LNCaP clone FGC (cell line): ENCODE measurements at regions not wholly inside any gene's neighbourhood (a gene's known extent, or its start where the extent isn't known, plus 50 kb on each side); places are given as distances from the start of the nearest gene placed in this dataset.

Experiments
- DNase-seq: peaks from one replicate; pipeline ENCODE4 v3.0.0-alpha.2; 2011; ENCODE audit warnings: low read depth
- H3K4me3 ChIP-seq: 2 replicates; pipeline ENCODE4 v1.5.1; 2011; ENCODE audit warnings: mild to moderate bottlenecking, low read depth, low read length, control low read depth
- TF ChIP-seq, protein P1 (sequence below): IDR thresholded peaks from 2 replicates; pipeline ENCODE4 v1.5.1; 2012; ENCODE audit warnings: mild to moderate bottlenecking; ENCODE audit not compliant: control insufficient read depth, insufficient read depth; ENCODE audit errors: extremely low read depth

DNA sequence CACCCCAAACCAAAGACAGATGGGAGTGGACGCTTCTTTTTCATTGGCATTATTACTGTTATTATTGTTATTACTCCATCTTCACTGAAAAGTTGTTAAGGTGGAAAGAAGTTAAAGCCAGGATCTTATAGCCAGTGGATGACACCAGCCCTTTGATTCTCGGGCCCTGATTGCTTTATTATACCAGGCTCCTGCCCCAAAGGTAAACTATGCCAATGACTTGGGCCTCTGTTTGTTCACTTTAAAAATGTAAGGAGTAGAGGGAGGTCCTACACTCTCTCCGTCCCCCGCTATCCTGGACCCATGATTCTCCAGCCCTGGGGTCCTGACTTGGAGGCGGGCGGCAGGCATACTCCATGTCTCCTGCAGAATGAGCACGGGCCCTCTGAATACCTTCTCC is 106.8 kb downstream of the TOMM20 start:
- TF ChIP-seq, protein P1, sequence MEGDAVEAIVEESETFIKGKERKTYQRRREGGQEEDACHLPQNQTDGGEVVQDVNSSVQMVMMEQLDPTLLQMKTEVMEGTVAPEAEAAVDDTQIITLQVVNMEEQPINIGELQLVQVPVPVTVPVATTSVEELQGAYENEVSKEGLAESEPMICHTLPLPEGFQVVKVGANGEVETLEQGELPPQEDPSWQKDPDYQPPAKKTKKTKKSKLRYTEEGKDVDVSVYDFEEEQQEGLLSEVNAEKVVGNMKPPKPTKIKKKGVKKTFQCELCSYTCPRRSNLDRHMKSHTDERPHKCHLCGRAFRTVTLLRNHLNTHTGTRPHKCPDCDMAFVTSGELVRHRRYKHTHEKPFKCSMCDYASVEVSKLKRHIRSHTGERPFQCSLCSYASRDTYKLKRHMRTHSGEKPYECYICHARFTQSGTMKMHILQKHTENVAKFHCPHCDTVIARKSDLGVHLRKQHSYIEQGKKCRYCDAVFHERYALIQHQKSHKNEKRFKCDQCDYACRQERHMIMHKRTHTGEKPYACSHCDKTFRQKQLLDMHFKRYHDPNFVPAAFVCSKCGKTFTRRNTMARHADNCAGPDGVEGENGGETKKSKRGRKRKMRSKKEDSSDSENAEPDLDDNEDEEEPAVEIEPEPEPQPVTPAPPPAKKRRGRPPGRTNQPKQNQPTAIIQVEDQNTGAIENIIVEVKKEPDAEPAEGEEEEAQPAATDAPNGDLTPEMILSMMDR, result no peak
- H3K4me3 ChIP-seq, result no peak overlapping the region
- no peak for DNase-seq

DNA sequence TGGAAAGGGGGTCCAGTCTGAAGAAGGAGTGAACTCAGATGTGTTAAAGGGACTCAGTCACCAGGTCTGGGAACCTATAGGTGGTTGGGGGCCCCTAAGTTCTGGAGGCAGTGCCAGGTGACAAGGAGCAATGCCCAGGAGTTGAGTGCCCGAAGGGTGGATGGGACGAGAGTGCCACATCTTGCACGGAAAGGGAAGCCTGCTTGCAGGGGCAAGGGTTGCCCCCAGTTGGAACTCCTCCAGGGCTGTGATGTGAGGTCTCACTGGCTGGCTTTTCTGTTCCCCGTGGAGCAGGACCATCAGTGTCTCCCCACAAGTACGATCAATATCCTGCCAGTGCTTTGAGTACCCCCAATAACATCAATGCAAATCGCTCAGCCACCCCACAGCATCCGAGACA is 107.3 kb downstream of the TOMM20 start:
- H3K4me3 ChIP-seq, result no peak overlapping the region
- DNase-seq, result no peak
- TF ChIP-seq, protein P1, result no peak

DNA sequence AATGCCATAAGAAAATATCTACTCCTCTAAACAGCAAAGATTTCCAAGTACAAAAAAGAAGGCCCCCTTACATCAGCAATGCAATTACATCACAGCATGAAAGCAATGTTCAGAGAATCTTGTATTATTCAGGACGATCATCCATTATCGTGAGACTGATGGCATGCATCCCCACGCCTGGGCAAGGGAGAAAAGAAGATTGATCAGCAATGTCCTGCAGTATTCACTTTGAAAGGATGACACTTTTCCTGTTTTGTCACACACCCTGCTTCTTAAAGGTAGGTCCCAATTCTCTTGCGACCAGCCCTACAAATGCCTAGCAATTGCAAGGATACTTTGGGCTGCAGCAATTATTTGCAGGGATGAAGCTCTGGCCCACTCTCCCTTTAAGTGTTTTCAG is 108.7 kb downstream of the TOMM20 start:
- TF ChIP-seq, protein P1, result no peak

DNA sequence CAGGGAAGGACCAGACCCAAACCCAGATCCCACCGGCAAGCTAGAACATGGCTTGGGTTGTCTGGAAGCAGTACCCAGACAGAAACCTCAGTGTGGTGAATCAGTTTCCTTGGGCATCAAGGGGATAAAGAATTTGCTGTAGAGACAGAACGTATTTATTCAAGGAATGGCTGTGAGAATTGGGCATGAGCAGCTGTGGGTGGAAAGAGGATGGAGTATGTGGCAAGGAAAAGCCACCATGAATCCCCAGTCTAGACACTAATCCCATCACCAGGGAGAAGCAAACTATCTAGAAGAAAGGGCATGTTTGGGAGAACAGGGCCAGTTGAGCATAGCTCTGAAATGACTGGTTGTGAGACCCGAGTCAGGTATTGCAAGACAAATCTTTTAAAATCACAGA is 109.2 kb downstream of the TOMM20 start:
- DNase-seq, result no peak
- no peak overlapping the region for H3K4me3 ChIP-seq
- TF ChIP-seq, protein P1, result no peak

More for the DNA sequence above, 108.7 kb downstream of the TOMM20 start:
- H3K4me3 ChIP-seq, result no peak overlapping the region
- no peak for DNase-seq

DNA sequence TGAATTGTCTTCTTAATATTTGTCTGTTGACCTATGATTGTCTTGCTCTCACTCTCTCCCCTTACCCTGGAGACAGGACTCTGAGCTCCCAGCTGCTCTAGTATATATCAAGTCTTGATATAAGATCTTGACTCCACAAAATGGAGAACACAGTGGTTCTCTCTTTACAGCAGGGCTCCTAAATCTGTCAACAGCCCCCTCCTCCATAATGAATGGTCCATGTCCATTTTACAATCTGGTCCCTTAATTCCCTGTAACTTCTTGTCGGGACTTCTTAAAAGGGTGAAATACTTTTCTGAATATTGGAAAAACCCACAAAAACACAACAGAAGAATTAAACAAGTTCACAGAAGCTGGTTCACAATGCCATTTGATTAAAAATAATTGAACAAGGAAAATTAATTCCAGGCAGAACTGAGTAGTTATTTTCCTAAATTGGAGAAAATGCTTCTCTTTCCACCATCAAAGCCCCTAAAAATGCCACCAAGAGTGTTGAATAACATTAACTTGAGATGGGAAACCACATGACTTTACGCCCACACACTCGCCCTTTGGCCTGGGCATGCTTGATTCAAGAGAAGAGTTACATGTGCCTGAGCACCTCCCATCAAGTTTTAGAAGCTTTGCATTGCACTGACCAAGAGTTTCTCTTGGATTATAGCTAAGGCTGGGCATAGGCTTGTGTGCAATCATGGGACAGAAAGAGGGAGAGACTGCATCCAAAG is 109.8 kb downstream of the TOMM20 start:
- TF ChIP-seq, protein P1, result no peak

DNA sequence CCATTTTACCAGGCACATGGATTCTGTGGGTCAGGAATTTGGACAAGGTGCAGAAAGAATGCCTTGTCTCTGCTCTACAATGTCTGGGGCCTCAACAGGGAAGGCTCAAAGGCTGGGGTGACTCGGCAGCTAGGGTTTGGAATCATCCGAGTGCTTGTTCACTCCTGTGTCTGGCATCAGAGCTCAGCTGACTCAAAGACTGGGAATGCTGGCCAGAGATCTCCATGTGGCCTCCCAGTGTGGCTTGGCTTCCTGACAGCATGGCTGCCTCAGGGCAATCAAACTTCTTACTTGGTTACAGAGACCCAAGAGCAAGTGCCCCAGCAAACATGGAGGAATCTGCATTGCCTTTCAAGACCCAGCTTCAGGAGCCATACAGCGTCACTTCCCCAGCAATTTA is 110.5 kb downstream of the TOMM20 start:
- DNase-seq, result no peak
- TF ChIP-seq, protein P1, result no peak
- H3K4me3 ChIP-seq, result no peak overlapping the region

More for the DNA sequence above, 109.8 kb downstream of the TOMM20 start:
- no peak overlapping the region for H3K4me3 ChIP-seq
- DNase-seq, result no peak

DNA sequence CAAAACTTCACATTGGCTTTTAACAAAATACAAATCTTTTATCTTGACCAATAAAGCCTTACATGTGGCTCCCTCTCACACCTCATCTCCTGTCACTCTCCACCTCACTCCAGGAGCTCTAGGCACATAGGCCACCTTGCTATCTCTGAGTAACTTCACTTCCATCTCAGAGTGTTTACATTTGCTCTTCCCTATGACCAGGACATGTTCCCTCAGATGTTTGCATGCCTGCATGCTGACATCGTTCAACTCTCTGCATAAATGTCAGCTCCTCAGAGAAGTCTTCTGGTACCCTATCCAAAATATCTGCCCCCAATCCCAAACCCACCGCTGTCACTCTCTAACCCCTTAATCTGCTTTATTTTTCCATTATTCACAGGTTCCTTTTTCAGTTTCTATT is 110.9 kb downstream of the TOMM20 start:
- DNase-seq, result no peak
- TF ChIP-seq, protein P1, result no peak
- no peak overlapping the region for H3K4me3 ChIP-seq
